Neural cell (in vitro differentiated cells): ENCODE measurements at regions not wholly inside any gene's neighbourhood (a gene's known extent, or its start where the extent isn't known, plus 50 kb on each side); places are given as distances from the start of the nearest gene placed in this dataset.

Experiments used
- CTCF ChIP-seq: fragments of 450-650 bp; IDR thresholded peaks from 2 replicates; pipeline ENCODE4 v1.5.1; 2014; ENCODE audit warnings: antibody characterized with exemption, mild to moderate bottlenecking, moderate library complexity; ENCODE audit not compliant: poor library complexity, severe bottlenecking
- EP300 ChIP-seq: fragments of 450-650 bp; conservative IDR thresholded peaks from 2 replicates; pipeline ENCODE4 v1.6.1; 2014; ENCODE audit warnings: antibody characterized with exemption, mild to moderate bottlenecking, moderate library complexity; ENCODE audit not compliant: poor library complexity, severe bottlenecking
- EZH2 ChIP-seq: fragments of 200-600, 300-800 bp; shearing (Covaris generic), sonication (generic); IDR thresholded peaks from 2 replicates; pipeline ENCODE4 v1.6.1; 2014; ENCODE audit warnings: antibody characterized with exemption, low read length, borderline replicate concordance, mild to moderate bottlenecking; ENCODE audit not compliant: insufficient read depth, poor library complexity, severe bottlenecking
- POLR2AphosphoS5 ChIP-seq: IDR thresholded peaks from 2 replicates; pipeline ENCODE4 v1.6.1; 2012
- REST ChIP-seq: IDR thresholded peaks from 2 replicates; pipeline ENCODE4 v1.6.1; 2012; ENCODE audit warnings: borderline replicate concordance
- SMC3 ChIP-seq: fragments of 450-650 bp; conservative IDR thresholded peaks from 2 replicates; pipeline ENCODE4 v1.6.1; 2014; ENCODE audit warnings: antibody characterized with exemption, mild to moderate bottlenecking, moderate library complexity; ENCODE audit not compliant: poor library complexity

GRCh38 chr3:175951047-175951694 is 1092.0 kb downstream of the NAALADL2 start:
- TF ChIP-seq EP300 (no peak), POLR2AphosphoS5 (no peak), EZH2 (no peak), CTCF (no peak), REST (no peak), SMC3 (no peak)
